ENCODE measurements at regions not wholly inside any gene's neighbourhood (a gene's known extent, or its start where the extent isn't known, plus 50 kb on each side); places are given as distances from the start of the nearest gene placed in this dataset.

GRCh38 chr1:58909914-58910681 is 126.3 kb upstream of the JUN start:
- Histone ChIP-seq H3K4me1 (ENCODE audit: control insufficient read depth, insufficient read depth, low read length) (no peaks in the 10 kb centered on the region), H3K27me3 (ENCODE audit: control insufficient read depth, insufficient read depth, low read length) (no peaks in the 10 kb centered on the region), H3K9ac (ENCODE audit: low read length) (no peak overlapping the region), H3K27ac (ENCODE audit: low read depth, low read length) (no peak overlapping the region), H3K4me3 (ENCODE audit: low read length) (no peak overlapping the region), H3K36me3 (ENCODE audit: control insufficient read depth, insufficient read depth, low read length) (no peaks in the 10 kb centered on the region)

- Histone ChIP-seq H3K27ac (ENCODE audit: low read depth, low read length) (no peak overlapping the region), H3K36me3 (ENCODE audit: control insufficient read depth, insufficient read depth, low read length) (no peaks in the 10 kb centered on the region), H3K4me3 (ENCODE audit: low read length) (no peak overlapping the region), H3K4me1 (ENCODE audit: control insufficient read depth, insufficient read depth, low read length) (no peaks in the 10 kb centered on the region), H3K27me3 (ENCODE audit: control insufficient read depth, insufficient read depth, low read length) (no peaks in the 10 kb centered on the region), H3K9ac (ENCODE audit: low read length) (no peak overlapping the region)
Observed at GRCh38 chr1:58911841-58912499, 128.1 kb upstream of the JUN start.

- H3K27ac ChIP-seq (ENCODE audit: low read depth, low read length): no peak overlapping the region
- no peaks in the 10 kb centered on the region for H3K27me3 ChIP-seq (ENCODE audit: control insufficient read depth, insufficient read depth, low read length)
- H3K4me1 ChIP-seq (ENCODE audit: control insufficient read depth, insufficient read depth, low read length): no peaks in the 10 kb centered on the region
- no peak overlapping the region for H3K9ac ChIP-seq (ENCODE audit: low read length)
- no peak overlapping the region for H3K4me3 ChIP-seq (ENCODE audit: low read length)
- H3K36me3 ChIP-seq (ENCODE audit: control insufficient read depth, insufficient read depth, low read length): no peaks in the 10 kb centered on the region
Observed at GRCh38 chr1:58914925-58915324, 131.1 kb upstream of the JUN start.

DNA sequence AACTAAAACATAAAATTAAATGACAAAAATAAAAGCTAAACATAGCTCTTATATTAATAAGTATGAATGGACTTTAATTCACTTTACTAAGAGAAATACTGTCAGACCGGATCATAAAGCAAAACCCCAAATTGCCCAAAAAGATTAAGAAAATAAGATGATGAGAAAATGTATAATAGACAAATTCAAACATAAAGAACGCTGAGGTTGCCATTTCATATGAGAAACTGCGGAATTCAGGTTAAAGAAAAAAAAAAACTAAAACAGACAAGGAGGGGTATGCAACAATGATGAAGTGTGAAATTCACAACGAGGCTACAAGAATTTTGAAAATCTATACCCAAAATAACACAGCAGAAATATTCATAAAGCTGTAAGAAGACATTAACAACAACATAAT is 133.6 kb upstream of the JUN start:
- Histone ChIP-seq H3K4me3 (ENCODE audit: low read length) (no peak overlapping the region), H3K36me3 (ENCODE audit: control insufficient read depth, insufficient read depth, low read length) (no peaks in the 10 kb centered on the region), H3K27me3 (ENCODE audit: control insufficient read depth, insufficient read depth, low read length) (no peaks in the 10 kb centered on the region), H3K27ac (ENCODE audit: low read depth, low read length) (no peak overlapping the region), H3K4me1 (ENCODE audit: control insufficient read depth, insufficient read depth, low read length) (peaks cover 1% of the 10 kb centered on the region), H3K9ac (ENCODE audit: low read length) (no peak overlapping the region)

- H3K27ac ChIP-seq (ENCODE audit: low read depth, low read length): no peak overlapping the region
- H3K4me3 ChIP-seq (ENCODE audit: low read length): no peak overlapping the region
- no peaks in the 10 kb centered on the region for H3K36me3 ChIP-seq (ENCODE audit: control insufficient read depth, insufficient read depth, low read length)
- peaks cover 5% of the 10 kb centered on the region for H3K4me1 ChIP-seq (ENCODE audit: control insufficient read depth, insufficient read depth, low read length)
- H3K9ac ChIP-seq (ENCODE audit: low read length): no peak overlapping the region
- H3K27me3 ChIP-seq (ENCODE audit: control insufficient read depth, insufficient read depth, low read length): no peaks in the 10 kb centered on the region
Observed at GRCh38 chr1:58919226-58919958, 135.5 kb upstream of the JUN start.

DNA sequence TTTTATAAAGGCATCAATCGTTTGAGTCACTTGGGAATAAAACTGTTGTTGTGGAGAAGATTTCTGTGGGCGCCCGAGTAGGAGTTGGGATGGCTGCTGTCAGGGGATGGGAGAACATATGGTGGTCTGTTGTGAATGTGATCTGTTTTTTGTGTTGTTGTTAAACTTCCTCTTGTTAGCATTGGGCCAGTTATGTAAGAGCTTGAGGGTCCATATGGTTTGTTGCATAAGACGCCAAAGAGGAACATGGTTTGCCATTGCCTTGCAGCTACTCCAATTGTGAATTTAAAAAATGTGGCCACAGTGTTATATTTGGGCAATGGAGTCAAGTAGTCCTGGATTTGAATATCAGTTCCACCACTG is 136.1 kb upstream of the JUN start:
- Histone ChIP-seq H3K4me1 (ENCODE audit: control insufficient read depth, insufficient read depth, low read length) (peaks cover 5% of the 10 kb centered on the region), H3K27ac (ENCODE audit: low read depth, low read length) (no peak overlapping the region), H3K36me3 (ENCODE audit: control insufficient read depth, insufficient read depth, low read length) (no peaks in the 10 kb centered on the region), H3K27me3 (ENCODE audit: control insufficient read depth, insufficient read depth, low read length) (no peaks in the 10 kb centered on the region), H3K4me3 (ENCODE audit: low read length) (no peak overlapping the region), H3K9ac (ENCODE audit: low read length) (no peak overlapping the region)

- H3K4me3 ChIP-seq (ENCODE audit: low read length): no peak overlapping the region
- H3K9ac ChIP-seq (ENCODE audit: low read length): no peak overlapping the region
- peak overlapping the region; percentile 24 for H3K27ac ChIP-seq (ENCODE audit: low read depth, low read length)
Observed at GRCh38 chr1:58921342-58921741, 137.5 kb upstream of the JUN start.

DNA sequence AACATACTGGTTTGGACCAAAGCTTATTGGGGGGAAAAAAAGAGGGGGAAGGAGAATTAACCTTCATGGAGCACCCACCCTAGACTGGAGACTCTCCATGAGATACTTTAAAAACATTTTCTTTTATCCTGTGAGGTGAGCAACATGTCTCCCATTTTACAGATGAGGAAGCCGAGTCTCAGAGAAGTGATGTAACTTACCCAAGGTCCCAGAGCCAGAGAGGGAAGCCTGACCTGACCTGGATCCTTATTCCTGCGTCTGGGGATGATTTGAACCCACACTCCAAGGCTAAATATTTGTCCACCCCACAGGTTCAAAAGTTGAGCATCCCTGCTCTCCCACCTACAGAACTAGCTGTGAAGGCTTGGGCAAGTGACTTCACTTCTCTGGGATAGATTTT is 137.9 kb upstream of the JUN start:
- H3K27me3 ChIP-seq (ENCODE audit: control insufficient read depth, insufficient read depth, low read length): no peaks in the 10 kb centered on the region
- no peaks in the 10 kb centered on the region for H3K36me3 ChIP-seq (ENCODE audit: control insufficient read depth, insufficient read depth, low read length)
- H3K27ac ChIP-seq (ENCODE audit: low read depth, low read length): peak overlapping the region; percentile 24
- H3K9ac ChIP-seq (ENCODE audit: low read length): no peak overlapping the region
- peaks cover 5% of the 10 kb centered on the region for H3K4me1 ChIP-seq (ENCODE audit: control insufficient read depth, insufficient read depth, low read length)
- no peak overlapping the region for H3K4me3 ChIP-seq (ENCODE audit: low read length)

More at GRCh38 chr1:58921342-58921741, 137.5 kb upstream of the JUN start:
- no peaks in the 10 kb centered on the region for H3K36me3 ChIP-seq (ENCODE audit: control insufficient read depth, insufficient read depth, low read length)
- H3K4me1 ChIP-seq (ENCODE audit: control insufficient read depth, insufficient read depth, low read length): peaks cover 5% of the 10 kb centered on the region
- H3K27me3 ChIP-seq (ENCODE audit: control insufficient read depth, insufficient read depth, low read length): no peaks in the 10 kb centered on the region

DNA sequence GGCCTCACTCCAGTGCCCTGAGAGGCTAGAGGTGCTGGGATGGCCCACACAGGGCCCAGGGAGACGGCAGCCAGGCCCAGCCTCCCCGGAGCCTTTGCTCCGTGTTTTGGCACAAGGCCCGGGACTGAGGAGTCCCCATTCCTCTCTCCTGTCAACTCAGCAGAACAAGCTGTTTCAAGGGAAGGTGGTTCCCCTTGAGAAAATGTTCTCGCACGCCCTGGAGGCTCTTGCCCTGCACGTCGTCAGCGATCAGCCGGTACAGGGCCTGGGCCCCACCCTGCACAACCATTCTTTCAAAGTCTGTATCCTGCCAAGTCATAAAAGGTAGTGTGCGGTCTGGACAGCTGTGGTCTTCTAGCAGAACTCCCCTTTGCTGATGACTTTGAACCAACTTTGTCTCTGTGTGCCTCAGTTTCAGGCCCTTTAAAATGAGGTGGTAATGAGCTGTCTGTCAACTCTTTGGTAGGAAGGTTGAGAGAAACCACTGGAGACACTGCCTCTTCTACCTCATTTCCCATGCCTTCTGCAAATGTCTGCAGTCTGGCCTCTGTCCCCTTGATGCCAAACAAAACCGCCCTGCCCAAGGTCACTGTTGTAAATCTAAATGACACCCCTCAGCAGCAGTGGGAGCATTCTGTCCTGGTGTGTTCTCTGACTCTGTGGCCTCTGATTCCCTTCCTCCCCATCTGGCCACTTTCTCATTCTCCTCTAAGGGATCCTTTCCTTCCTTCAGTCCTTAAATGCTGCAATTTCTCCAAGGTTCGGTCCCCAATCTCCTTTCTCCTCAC is 138.6 kb upstream of the JUN start:
- Histone ChIP-seq H3K36me3 (ENCODE audit: control insufficient read depth, insufficient read depth, low read length) (no peaks in the 10 kb centered on the region), H3K27me3 (ENCODE audit: control insufficient read depth, insufficient read depth, low read length) (no peaks in the 10 kb centered on the region), H3K4me1 (ENCODE audit: control insufficient read depth, insufficient read depth, low read length) (peaks cover 5% of the 10 kb centered on the region), H3K9ac (ENCODE audit: low read length) (no peak overlapping the region), H3K4me3 (ENCODE audit: low read length) (no peak overlapping the region), H3K27ac (ENCODE audit: low read depth, low read length) (no peak overlapping the region)

DNA sequence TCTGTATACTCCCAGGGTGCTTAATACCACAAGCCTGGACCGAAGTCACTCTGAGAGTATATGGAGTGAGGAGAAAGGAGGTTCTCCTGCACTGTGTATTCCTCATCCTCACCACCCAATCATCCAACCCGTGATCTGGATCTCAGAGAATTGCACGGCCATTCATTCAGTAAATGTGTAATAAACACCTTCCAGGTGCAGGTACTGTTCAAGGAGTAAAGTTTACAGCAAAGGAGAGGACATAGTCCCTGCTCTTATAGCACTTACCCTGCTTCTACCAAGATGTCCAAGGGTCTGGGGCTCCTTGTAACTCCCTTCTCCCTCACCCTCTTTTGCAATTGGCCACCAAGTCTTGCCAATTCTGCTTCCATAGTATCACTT is 139.2 kb upstream of the JUN start:
- Histone ChIP-seq H3K4me3 (ENCODE audit: low read length) (no peak overlapping the region), H3K27ac (ENCODE audit: low read depth, low read length) (no peak overlapping the region), H3K4me1 (ENCODE audit: control insufficient read depth, insufficient read depth, low read length) (peaks cover 5% of the 10 kb centered on the region), H3K9ac (ENCODE audit: low read length) (no peak overlapping the region), H3K36me3 (ENCODE audit: control insufficient read depth, insufficient read depth, low read length) (no peaks in the 10 kb centered on the region), H3K27me3 (ENCODE audit: control insufficient read depth, insufficient read depth, low read length) (no peaks in the 10 kb centered on the region)

GRCh38 chr1:58924016-58924565 is 140.2 kb upstream of the JUN start:
- no peak overlapping the region for H3K9ac ChIP-seq (ENCODE audit: low read length)
- H3K4me3 ChIP-seq (ENCODE audit: low read length): no peak overlapping the region
- no peaks in the 10 kb centered on the region for H3K27me3 ChIP-seq (ENCODE audit: control insufficient read depth, insufficient read depth, low read length)
- peaks cover 5% of the 10 kb centered on the region for H3K4me1 ChIP-seq (ENCODE audit: control insufficient read depth, insufficient read depth, low read length)
- H3K27ac ChIP-seq (ENCODE audit: low read depth, low read length): no peak overlapping the region
- H3K36me3 ChIP-seq (ENCODE audit: control insufficient read depth, insufficient read depth, low read length): no peaks in the 10 kb centered on the region

DNA sequence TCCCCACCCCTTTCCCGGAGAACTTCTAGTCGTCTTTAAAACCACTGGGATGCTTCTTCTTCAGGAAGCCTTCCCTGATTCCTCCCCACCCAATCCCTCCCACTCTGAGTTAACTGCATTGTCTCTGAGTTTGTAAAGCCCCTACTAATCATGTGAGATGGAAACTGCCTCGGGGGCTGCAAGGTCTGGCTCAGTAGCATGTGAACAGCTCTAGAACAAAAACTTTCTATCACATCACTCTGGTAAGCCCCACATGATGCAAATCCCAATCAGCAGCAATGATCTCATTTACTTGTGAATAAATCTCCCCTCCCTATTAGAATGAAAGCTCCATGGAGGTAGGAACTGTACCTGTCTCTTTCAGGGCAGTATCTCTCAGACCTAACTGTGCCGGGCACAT is 141.0 kb upstream of the JUN start:
- peaks cover 5% of the 10 kb centered on the region for H3K4me1 ChIP-seq (ENCODE audit: control insufficient read depth, insufficient read depth, low read length)
- H3K4me3 ChIP-seq (ENCODE audit: low read length): no peak overlapping the region
- no peak overlapping the region for H3K9ac ChIP-seq (ENCODE audit: low read length)
- no peaks in the 10 kb centered on the region for H3K27me3 ChIP-seq (ENCODE audit: control insufficient read depth, insufficient read depth, low read length)
- no peak overlapping the region for H3K27ac ChIP-seq (ENCODE audit: low read depth, low read length)
- no peaks in the 10 kb centered on the region for H3K36me3 ChIP-seq (ENCODE audit: control insufficient read depth, insufficient read depth, low read length)
